CD4-positive, alpha-beta memory T cell (primary cell): ENCODE measurements at regions not wholly inside any gene's neighbourhood (a gene's known extent, or its start where the extent isn't known, plus 50 kb on each side); places are given as distances from the start of the nearest gene placed in this dataset.
"Not testable (repeated sequence)": the region's sequence is repeated elsewhere in the genome, so short reads cannot be mapped to it uniquely, and the experiment has no call there.

Experiments
- CTCF ChIA-PET: fragments of 350-600 bp; sonication (Branson Sonifier 250); formaldehyde crosslinking; loops from one replicate; lab custom pipeline; 2021; ENCODE audit warnings: inconsistent platforms; ENCODE audit not compliant: partially characterized antibody; lab: Charles Lee
- POLR2A ChIA-PET: fragments of 350-600 bp; sonication (Branson Sonifier 250); formaldehyde crosslinking; loops from one replicate; lab custom pipeline; 2021; ENCODE audit not compliant: partially characterized antibody; lab: Charles Lee
- DNase-seq, 5 donors: peaks; one replicate each; pipeline versions ENCODE4 v3.0.0 to v3.0.0-alpha.2; 2020 to 2022; ENCODE audit warnings: mixed read lengths in 1 of 5
- H3K27ac ChIP-seq: one replicate; pipeline ENCODE4 v1.7.0; 2013; ENCODE audit warnings: low read depth, low read length
- H3K27me3 ChIP-seq: 2 replicates; pipeline ENCODE4 v1.7.0; 2013; ENCODE audit warnings: mild to moderate bottlenecking, low read length, moderate library complexity; ENCODE audit not compliant: insufficient read depth
- H3K36me3 ChIP-seq: 2 replicates; pipeline ENCODE4 v1.7.0; 2013; ENCODE audit warnings: mild to moderate bottlenecking, low read length, moderate library complexity; ENCODE audit not compliant: insufficient read depth
- H3K4me1 ChIP-seq: 2 replicates; pipeline ENCODE4 v1.7.0; 2013; ENCODE audit warnings: mild to moderate bottlenecking, low read length, moderate library complexity; ENCODE audit not compliant: insufficient read depth
- H3K4me3 ChIP-seq, 2 donors: one replicate each; pipeline ENCODE4 v1.7.0; 2013; ENCODE audit warnings: low read length in 2 of 2, mild to moderate bottlenecking in 1 of 2
- H3K9me3 ChIP-seq, 2 donors: one replicate each; pipeline ENCODE4 v1.7.0; 2013; ENCODE audit warnings: low read length in 2 of 2, control low read depth in 1 of 2; ENCODE audit not compliant: control insufficient read depth in 1 of 2
- H3K27ac Mint-ChIP-seq, 7 donors: one replicate each; pipeline ENCODE4 v1.8.0; 2020 to 2021; ENCODE audit warnings: mixed read lengths in 7 of 7, mild to moderate bottlenecking in 6 of 7, inconsistent platforms in 3 of 7, moderate library complexity in 3 of 7
- H3K27me3 Mint-ChIP-seq, 2 donors: one replicate each; pipeline ENCODE4 v1.8.0; 2020 to 2021; ENCODE audit warnings: mixed read lengths in 2 of 2
- H3K36me3 Mint-ChIP-seq, 2 donors: one replicate each; pipeline ENCODE4 v1.8.0; 2020 to 2021; ENCODE audit warnings: mixed read lengths in 2 of 2, inconsistent platforms in 1 of 2, mild to moderate bottlenecking in 1 of 2
- H3K4me1 Mint-ChIP-seq, 4 donors: one replicate each; pipeline ENCODE4 v1.8.0; 2020 to 2021; ENCODE audit warnings: mixed read lengths in 4 of 4, mild to moderate bottlenecking in 1 of 4
- H3K4me3 Mint-ChIP-seq, 8 donors: one replicate each; pipeline ENCODE4 v1.8.0; 2020 to 2021; ENCODE audit warnings: mixed read lengths in 8 of 8, mild to moderate bottlenecking in 7 of 8, moderate library complexity in 6 of 8, inconsistent platforms in 3 of 8
- H3K9me3 Mint-ChIP-seq, 8 donors: one replicate each; pipeline ENCODE4 v1.8.0; 2020 to 2021; ENCODE audit warnings: mixed read lengths in 8 of 8, mild to moderate bottlenecking in 5 of 8, inconsistent platforms in 3 of 8, moderate library complexity in 1 of 8
- intact Hi-C: fragments of 100-400 bp; cut with micrococcal nuclease; formaldehyde crosslinking; loops from one replicate; pipeline ENCODE4 v1.15.1; 2023

DNA sequence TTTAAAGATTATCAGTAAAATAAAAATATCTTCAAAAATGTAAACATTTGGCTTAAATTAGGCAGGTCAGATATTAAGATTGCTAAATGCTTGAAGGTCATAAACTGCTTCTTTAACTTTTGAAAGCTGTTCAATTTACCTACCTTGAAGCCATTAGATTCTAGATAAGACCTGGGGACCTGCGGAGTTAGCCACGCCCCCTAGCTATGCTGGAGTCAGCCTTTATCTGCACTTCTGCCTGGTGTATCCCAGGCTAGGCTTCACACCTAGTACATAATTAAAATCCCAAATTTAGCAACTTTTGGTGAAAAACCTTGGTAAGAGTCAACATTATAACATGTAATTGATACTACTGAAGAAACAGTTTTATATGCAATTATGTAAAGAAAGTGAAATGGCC is 89.9 kb upstream of the PRSS3 start:
- H3K4me1 ChIP-seq, H3K36me3 ChIP-seq, H3K36me3 Mint-ChIP-seq, H3K9me3 Mint-ChIP-seq, POLR2A ChIA-PET, H3K4me3 ChIP-seq, H3K27ac ChIP-seq, H3K4me1 Mint-ChIP-seq, H3K9me3 ChIP-seq, H3K4me3 Mint-ChIP-seq, H3K27ac Mint-ChIP-seq, intact Hi-C loops, DNase-seq, H3K27me3 ChIP-seq: not testable (repeated sequence)
- CTCF ChIA-PET = interaction anchor here (0.8 to 1.8 kb wide), 3 partner anchors 17 to 81 kb away, joined by 3 to 7 read pairs (median 4); no protein-coding TSS in a partner anchor
- H3K27me3 Mint-ChIP-seq = peaks cover 7 to 26% of the 10 kb centered on the region in 2 donors

- no peaks in the 10 kb centered on the region for H3K9me3 ChIP-seq
- H3K27me3 Mint-ChIP-seq = peaks cover 10 to 31% of the 10 kb centered on the region in 2 donors
- DNase-seq = no peak
- H3K27ac Mint-ChIP-seq = no peak overlapping the region
- ChIA-PET CTCF (interaction anchor here (1.0 kb wide), 1 partner anchor 10 kb away, joined by 3 read pairs; no protein-coding TSS in a partner anchor), POLR2A (no interaction called here)
- no peak overlapping the region for H3K4me3 Mint-ChIP-seq
- H3K4me1 ChIP-seq = no peaks in the 10 kb centered on the region
- H3K4me3 ChIP-seq = no peak overlapping the region
- no peaks in the 10 kb centered on the region for H3K4me1 Mint-ChIP-seq
- no peaks in the 10 kb centered on the region for H3K36me3 Mint-ChIP-seq
- H3K27me3 ChIP-seq = peaks cover 4% of the 10 kb centered on the region
- intact Hi-C loops = no loop called here
- H3K9me3 Mint-ChIP-seq = peaks cover 0 to 7% (median 3%) of the 10 kb centered on the region in 8 donors
- H3K27ac ChIP-seq = no peak overlapping the region
- H3K36me3 ChIP-seq = no peaks in the 10 kb centered on the region
These were observed 86.9 kb upstream of the PRSS3 start for GRCh38 chr9:33708441-33708840.

- no peaks in the 10 kb centered on the region for H3K4me1 Mint-ChIP-seq
- ChIA-PET CTCF (interaction anchor here (1.0 kb wide), 1 partner anchor 13 kb away, joined by 4 read pairs; no protein-coding TSS in a partner anchor), POLR2A (no interaction called here)
- Histone ChIP-seq H3K27ac (no peak overlapping the region), H3K4me1 (no peaks in the 10 kb centered on the region), H3K4me3 (no peak overlapping the region), H3K27me3 (peaks cover 4% of the 10 kb centered on the region), H3K36me3 (no peaks in the 10 kb centered on the region), H3K9me3 (no peaks in the 10 kb centered on the region)
- H3K9me3 Mint-ChIP-seq = peaks cover 0 to 7% (median 3%) of the 10 kb centered on the region in 8 donors
- H3K36me3 Mint-ChIP-seq = no peaks in the 10 kb centered on the region
- peaks cover 10 to 27% of the 10 kb centered on the region in 2 donors for H3K27me3 Mint-ChIP-seq
- intact Hi-C loops = no loop called here
- no peak for DNase-seq
- no peak overlapping the region for H3K4me3 Mint-ChIP-seq
- H3K27ac Mint-ChIP-seq = no peak overlapping the region
These were observed 86.1 kb upstream of the PRSS3 start for GRCh38 chr9:33709269-33709668.

DNA sequence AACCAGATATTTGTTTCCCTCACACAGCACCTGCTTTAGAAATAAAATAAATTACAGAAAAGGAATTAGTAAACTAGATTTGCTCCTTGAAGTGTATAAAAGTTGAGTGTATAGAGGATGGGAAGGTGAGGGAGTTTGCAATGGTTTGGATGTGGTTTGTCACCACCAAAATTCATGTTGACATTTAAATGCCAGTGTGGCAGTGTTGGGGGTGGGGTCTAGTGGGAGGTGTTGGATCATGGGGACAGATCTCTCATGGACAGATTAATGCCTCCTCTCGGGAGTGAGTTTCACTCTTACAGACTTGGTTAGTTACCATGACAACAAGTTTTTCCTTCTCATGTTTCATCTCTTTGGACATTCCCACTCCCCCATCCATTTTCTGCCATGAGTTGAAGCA is 83.9 kb upstream of the PRSS3 start:
- H3K27ac ChIP-seq, H3K9me3 ChIP-seq, H3K4me3 Mint-ChIP-seq, H3K4me1 Mint-ChIP-seq, H3K36me3 ChIP-seq, H3K4me3 ChIP-seq, DNase-seq, POLR2A ChIA-PET, H3K9me3 Mint-ChIP-seq, H3K27me3 ChIP-seq, H3K4me1 ChIP-seq, H3K36me3 Mint-ChIP-seq, H3K27ac Mint-ChIP-seq, intact Hi-C loops: not testable (repeated sequence)
- CTCF ChIA-PET = interaction anchor here (0.8 kb wide), 1 partner anchor 11 kb away, joined by 3 read pairs; no protein-coding TSS in a partner anchor
- H3K27me3 Mint-ChIP-seq = peaks cover 8 to 27% of the 10 kb centered on the region in 2 donors

- CTCF ChIA-PET = interaction anchor here (1.5 kb wide), 1 partner anchor 91 kb away, joined by 5 read pairs; no protein-coding TSS in a partner anchor
- POLR2A ChIA-PET = no interaction called here
These were observed 80.4 kb upstream of the PRSS3 start for GRCh38 chr9:33714989-33715388.

GRCh38 chr9:33718987-33719386 is 76.4 kb upstream of the PRSS3 start:
- Histone ChIP-seq H3K4me3 (no peak overlapping the region), H3K9me3 (no peaks in the 10 kb centered on the region), H3K36me3 (no peaks in the 10 kb centered on the region), H3K27me3 (no peaks in the 10 kb centered on the region), H3K4me1 (no peaks in the 10 kb centered on the region), H3K27ac (no peak overlapping the region)
- DNase-seq = no peak
- Mint-ChIP-seq H3K27ac (no peak overlapping the region), H3K4me1 (peaks cover 0 to 11% (median under 1%) of the 10 kb centered on the region in 4 donors), H3K36me3 (no peaks in the 10 kb centered on the region), H3K27me3 (peaks cover 1 to 3% of the 10 kb centered on the region in 2 donors), H3K4me3 (no peak overlapping the region), H3K9me3 (no peaks in the 10 kb centered on the region)
- CTCF ChIA-PET = interaction anchor here (1.1 to 8.6 kb wide), 4 partner anchors 11 to 94 kb away, joined by 3 to 224 read pairs (median 12); no protein-coding TSS in a partner anchor
- intact Hi-C loops = no loop called here
- POLR2A ChIA-PET = no interaction called here

More at GRCh38 chr9:33714989-33715388, 80.4 kb upstream of the PRSS3 start:
- no peaks in the 10 kb centered on the region for H3K4me1 ChIP-seq
- H3K27me3 Mint-ChIP-seq = peaks cover 5 to 14% of the 10 kb centered on the region in 2 donors
- no peak for DNase-seq
- no peaks in the 10 kb centered on the region for H3K9me3 ChIP-seq
- no peak overlapping the region for H3K4me3 ChIP-seq
- H3K36me3 ChIP-seq = no peaks in the 10 kb centered on the region
- no peak overlapping the region for H3K27ac ChIP-seq
- no peaks in the 10 kb centered on the region for H3K36me3 Mint-ChIP-seq
- H3K4me3 Mint-ChIP-seq = peak overlapping the region in 1 of 8 donors; percentile 48
- H3K4me1 Mint-ChIP-seq = peaks cover 0 to 4% (median 0%) of the 10 kb centered on the region in 4 donors
- intact Hi-C loops = no loop called here
- H3K27ac Mint-ChIP-seq = peak overlapping the region in 1 of 7 donors; percentile 55
- H3K9me3 Mint-ChIP-seq = no peaks in the 10 kb centered on the region
- H3K27me3 ChIP-seq = no peaks in the 10 kb centered on the region

DNA sequence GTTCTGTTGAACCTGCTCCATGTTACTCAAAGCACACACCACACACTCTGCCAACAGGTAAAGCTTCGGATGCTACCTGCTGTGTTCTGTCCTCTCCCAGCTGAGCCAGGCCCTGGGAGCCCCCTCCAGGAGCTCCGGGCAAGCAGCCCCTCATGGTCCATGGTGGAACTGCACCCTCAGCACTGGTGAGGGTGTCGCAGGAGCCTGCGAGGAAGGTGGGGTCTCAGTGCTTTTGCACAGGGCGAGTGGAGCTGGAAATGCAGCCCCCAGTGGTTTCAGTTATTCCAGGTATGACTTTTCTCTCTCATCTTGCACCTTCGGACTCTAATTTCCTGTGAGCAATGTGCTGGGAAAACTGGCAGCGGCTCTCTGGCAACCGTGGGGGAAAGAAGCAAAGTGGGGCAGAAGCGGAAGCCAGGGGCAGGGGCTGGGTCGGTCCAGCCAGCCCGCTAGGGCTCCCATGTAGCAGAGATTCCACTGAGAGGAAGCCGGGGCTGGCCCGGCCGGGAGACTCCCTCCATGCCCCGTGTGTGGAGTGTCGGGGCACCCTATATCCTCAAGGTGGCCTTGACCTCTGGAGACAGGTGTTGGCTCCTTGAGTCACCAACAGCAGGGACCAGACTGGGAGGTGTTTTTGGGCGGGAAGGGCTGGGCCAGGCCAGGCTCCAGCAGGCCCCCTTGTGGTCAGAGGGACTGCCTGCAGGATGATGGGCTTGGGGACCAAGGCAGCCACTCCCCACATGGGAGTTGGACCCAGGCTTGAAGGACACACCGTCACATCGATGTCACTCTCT is 75.6 kb upstream of the PRSS3 start:
- Mint-ChIP-seq H3K4me1 (peaks cover 0 to 11% (median under 1%) of the 10 kb centered on the region in 4 donors), H3K36me3 (no peaks in the 10 kb centered on the region), H3K27ac (peak overlapping the region in 1 of 7 donors; percentile 41), H3K9me3 (peaks cover 0 to 4% (median 3%) of the 10 kb centered on the region in 8 donors), H3K27me3 (peaks cover 4 to 6% of the 10 kb centered on the region in 2 donors), H3K4me3 (peak overlapping the region in 5 of 8 donors; percentile 27 to 85 (median 35))
- H3K27me3 ChIP-seq = no peaks in the 10 kb centered on the region
- no peaks in the 10 kb centered on the region for H3K4me1 ChIP-seq
- H3K4me3 ChIP-seq = no peak overlapping the region
- ChIA-PET CTCF (interaction anchor here (1.4 to 8.6 kb wide), 3 partner anchors 11 to 95 kb away, joined by 4 to 224 read pairs (median 19); no protein-coding TSS in a partner anchor), POLR2A (no interaction called here)
- H3K36me3 ChIP-seq = no peaks in the 10 kb centered on the region
- no peak overlapping the region for H3K27ac ChIP-seq
- intact Hi-C loops = loop anchor here (10.0 kb wide), 2 partner anchors 245 to 1135 kb away; partner anchors contain the start of gene NOL6
- DNase-seq = peak in 4 of 5 donors; percentile 13 to 39 (median 30)
- H3K9me3 ChIP-seq = no peaks in the 10 kb centered on the region
